ENCODE measurements at regions not wholly inside any gene's neighbourhood (a gene's known extent, or its start where the extent isn't known, plus 50 kb on each side); places are given as distances from the start of the nearest gene placed in this dataset.

- no peaks in the 10 kb centered on the region for H3K36me3 ChIP-seq (replicated peaks in 1 of 2; ENCODE audit: control extremely low read depth in 1 of 2, control insufficient read depth in 1 of 2, extremely low read depth in 1 of 2, insufficient read depth in 2 of 2, low read length in 1 of 2)
- H3K79me2 ChIP-seq (ENCODE audit: control insufficient read depth, insufficient read depth, low read length), result no peaks in the 10 kb centered on the region
- TF ChIP-seq CTCF (IDR thresholded peaks at IDR 0.05), result no peak
- no peak overlapping the region for H3K4me2 ChIP-seq (replicated peaks; ENCODE audit: low read depth, low read length, poor library complexity, severe bottlenecking)
- Mint-ChIP-seq H3K27me3 (peaks cover 13% of the 10 kb centered on the region), H3K4me3 (no peak overlapping the region), H3K27ac (no peak overlapping the region), H3K9me3 (ENCODE audit: insufficient read depth) (no peaks in the 10 kb centered on the region), H3K4me1 (peaks cover 8% of the 10 kb centered on the region)
- peaks cover 0 to 3% of the 10 kb centered on the region in 2 donors for H3K4me1 ChIP-seq (ENCODE audit: control insufficient read depth in 2 of 2, insufficient read depth in 2 of 2, low read length in 2 of 2)
- no peak overlapping the region for H2AFZ ChIP-seq (ENCODE audit: insufficient read depth, low read depth, low read length, poor library complexity, severe bottlenecking)
- peaks cover 0 to 2% (median 0%) of the 10 kb centered on the region in 4 experiments for H3K27me3 ChIP-seq (replicated peaks in 1 of 4; ENCODE audit: control extremely low read depth in 1 of 4, control insufficient read depth in 3 of 4, insufficient read depth in 4 of 4, low read length in 3 of 4)
- no peaks in the 10 kb centered on the region for H3K9me3 ChIP-seq (ENCODE audit: control extremely low read depth in 1 of 3, control insufficient read depth in 2 of 3, insufficient read depth in 1 of 3, low read length in 2 of 3)
- intact Hi-C loops (cut with micrococcal nuclease), result no loop called here
- no peak overlapping the region for H3K27ac ChIP-seq (ENCODE audit: low read length in 2 of 2)
- DNase-seq, result no peak
- H3K9ac ChIP-seq (ENCODE audit: low read length), result no peak overlapping the region
- CTCF ChIA-PET, result no interaction called here
- no peak overlapping the region for H3K4me3 ChIP-seq (ENCODE audit: control extremely low read depth in 1 of 5, extremely low read depth in 1 of 5, insufficient read depth in 1 of 5, low read depth in 2 of 5, low read length in 4 of 5)
- POLR2A ChIA-PET, result no interaction called here
- H4K20me1 ChIP-seq (ENCODE audit: control insufficient read depth, insufficient read depth, low read length, poor library complexity, severe bottlenecking), result no peaks in the 10 kb centered on the region
- no peak for ATAC-seq (ENCODE audit: low read depth)
- 100% methylated on average over 4 of the region's 5 CpGs for whole genome bisulfite sequencing (ENCODE audit: insufficient coverage)
Measured at GRCh38 chr2:217362710-217363109, 502.8 kb upstream of the TNP1 start.

- Histone ChIP-seq H4K20me1 (ENCODE audit: control insufficient read depth, insufficient read depth, low read length, poor library complexity, severe bottlenecking) (no peaks in the 10 kb centered on the region), H2AFZ (ENCODE audit: insufficient read depth, low read depth, low read length, poor library complexity, severe bottlenecking) (no peak overlapping the region), H3K9me3 (ENCODE audit: control extremely low read depth in 1 of 3, control insufficient read depth in 2 of 3, insufficient read depth in 1 of 3, low read length in 2 of 3) (no peaks in the 10 kb centered on the region), H3K36me3 (replicated peaks in 1 of 2; ENCODE audit: control extremely low read depth in 1 of 2, control insufficient read depth in 1 of 2, extremely low read depth in 1 of 2, insufficient read depth in 2 of 2, low read length in 1 of 2) (no peaks in the 10 kb centered on the region), H3K4me3 (ENCODE audit: control extremely low read depth in 1 of 5, extremely low read depth in 1 of 5, insufficient read depth in 1 of 5, low read depth in 2 of 5, low read length in 4 of 5) (no peak overlapping the region), H3K4me1 (ENCODE audit: control insufficient read depth in 2 of 2, insufficient read depth in 2 of 2, low read length in 2 of 2) (peaks cover 0 to 3% of the 10 kb centered on the region in 2 donors), H3K27me3 (replicated peaks in 1 of 4; ENCODE audit: control extremely low read depth in 1 of 4, control insufficient read depth in 3 of 4, insufficient read depth in 4 of 4, low read length in 3 of 4) (peaks cover 0 to 2% (median 0%) of the 10 kb centered on the region in 4 experiments), H3K27ac (ENCODE audit: low read length in 2 of 2) (no peak overlapping the region), H3K79me2 (ENCODE audit: control insufficient read depth, insufficient read depth, low read length) (no peaks in the 10 kb centered on the region), H3K4me2 (replicated peaks; ENCODE audit: low read depth, low read length, poor library complexity, severe bottlenecking) (no peak overlapping the region), H3K9ac (ENCODE audit: low read length) (no peak overlapping the region)
- H3K4me3 Mint-ChIP-seq, result no peak overlapping the region
- TF ChIP-seq CTCF (IDR thresholded peaks at IDR 0.05) (no peak), EZH2 (IDR thresholded peaks at IDR 0.05; ENCODE audit: borderline replicate concordance, insufficient read depth, low read depth, low read length, poor library complexity, severe bottlenecking) (no peak)
- H3K27me3 Mint-ChIP-seq, result peaks cover 13% of the 10 kb centered on the region
- H3K4me1 Mint-ChIP-seq, result peaks cover 8% of the 10 kb centered on the region
- ChIA-PET POLR2A (no interaction called here), CTCF (no interaction called here)
- no peak for ATAC-seq (ENCODE audit: low read depth)
- no peak overlapping the region for H3K27ac Mint-ChIP-seq
- DNase-seq, result no peak
- WGBS (ENCODE audit: insufficient coverage), result 100% methylated on average over 1 of the region's 1 CpG
- intact Hi-C loops (cut with micrococcal nuclease), result no loop called here
- H3K9me3 Mint-ChIP-seq (ENCODE audit: insufficient read depth), result no peaks in the 10 kb centered on the region
Measured at GRCh38 chr2:217362286-217362685, 502.4 kb upstream of the TNP1 start.
